ENCODE measurements at regions not wholly inside any gene's neighbourhood (a gene's known extent, or its start where the extent isn't known, plus 50 kb on each side); places are given as distances from the start of the nearest gene placed in this dataset.

DNA sequence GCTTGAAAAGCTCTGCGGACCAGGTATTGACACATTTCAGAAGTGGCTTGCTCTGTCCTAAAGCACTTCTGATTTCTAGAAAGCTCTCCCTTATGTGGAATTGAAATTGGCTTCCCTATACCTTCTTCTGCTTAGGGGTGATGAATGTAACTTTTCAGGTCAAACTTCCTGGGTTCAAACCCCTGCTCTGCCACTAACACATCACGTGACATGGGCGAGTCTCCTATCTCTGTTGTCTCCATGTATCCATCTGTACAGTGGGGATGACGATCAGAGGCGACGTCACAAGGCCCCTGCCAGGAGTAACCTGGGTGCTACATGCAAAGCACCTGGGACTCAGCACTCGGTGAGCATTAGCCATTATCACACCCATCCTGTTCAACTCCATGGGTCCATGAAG, 73.7 kb upstream of the PIWIL1 start:
- Histone ChIP-seq H3K9me3 (no peaks in the 10 kb centered on the region), H3K27me3 (no peaks in the 10 kb centered on the region), H3K36me3 (replicated peaks in 1 of 2; ENCODE audit: insufficient read depth in 1 of 2, low read depth in 2 of 2) (no peaks in the 10 kb centered on the region), H3K4me1 (no peaks in the 10 kb centered on the region), H3K27ac (no peak overlapping the region), H3K4me3 (no peak overlapping the region)
- 59 to 67% methylated on average over 7 of the region's 7 CpGs for WGBS, 2 donors
- DNase-seq, result no peak
- ATAC-seq, result no peak
- intact Hi-C loops (cut with DNase I), result no loop called here
- no peak for TF ChIP-seq POLR2A (IDR thresholded peaks at IDR 0.05)
- no peak for TF ChIP-seq CTCF (IDR thresholded peaks at IDR 0.05)

- Histone ChIP-seq H3K9me3 (no peaks in the 10 kb centered on the region), H3K36me3 (replicated peaks in 1 of 2; ENCODE audit: insufficient read depth in 1 of 2, low read depth in 2 of 2) (no peaks in the 10 kb centered on the region), H3K27me3 (no peaks in the 10 kb centered on the region), H3K4me3 (no peak overlapping the region), H3K27ac (no peak overlapping the region), H3K4me1 (no peaks in the 10 kb centered on the region)
- DNase-seq (no peak), ATAC-seq (no peak)
- TF ChIP-seq CTCF (IDR thresholded peaks at IDR 0.05), result no peak
- no peak for TF ChIP-seq POLR2A (IDR thresholded peaks at IDR 0.05)
- 41% methylated on average over 10 to 11 of the region's 11 CpGs for WGBS, 2 donors
- intact Hi-C loops (cut with DNase I), result no loop called here
Measured at GRCh38 chr12:130266751-130267150, 70.9 kb upstream of the PIWIL1 start.

- no peaks in the 10 kb centered on the region for H3K36me3 ChIP-seq (replicated peaks in 1 of 2; ENCODE audit: insufficient read depth in 1 of 2, low read depth in 2 of 2)
- no peaks in the 10 kb centered on the region for H3K9me3 ChIP-seq
- no peak for DNase-seq
- no peaks in the 10 kb centered on the region for H3K4me1 ChIP-seq
- no peaks in the 10 kb centered on the region for H3K27me3 ChIP-seq
- H3K27ac ChIP-seq, result no peak overlapping the region
- H3K4me3 ChIP-seq, result no peak overlapping the region
- WGBS, 2 donors, result 48 to 52% methylated on average over 9 of the region's 9 CpGs
- ATAC-seq, result no peak
- intact Hi-C loops (cut with DNase I), result no loop called here
- no peak for TF ChIP-seq CTCF (IDR thresholded peaks at IDR 0.05)
- no peak for TF ChIP-seq POLR2A (IDR thresholded peaks at IDR 0.05)
Measured at GRCh38 chr12:130280231-130280630, 57.5 kb upstream of the PIWIL1 start.

DNA sequence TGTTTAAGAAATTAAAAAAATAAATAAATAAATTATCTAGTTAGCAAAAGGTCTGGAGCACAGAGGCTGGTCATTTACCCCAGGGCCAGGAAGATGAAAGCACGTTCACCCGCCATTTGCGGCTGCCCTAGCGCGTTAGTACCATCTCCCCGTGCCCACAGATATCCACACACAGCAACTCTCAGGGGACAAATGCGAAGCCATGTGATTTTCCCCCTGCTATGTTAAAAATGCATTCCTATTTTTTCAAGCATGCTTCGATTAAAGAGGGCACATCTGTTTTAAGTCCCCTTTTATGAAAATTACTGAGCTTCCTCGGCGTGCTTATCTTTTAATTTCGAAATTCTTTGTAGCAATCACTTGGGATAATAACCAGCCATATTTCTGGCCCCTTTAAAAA, 56.9 kb upstream of the PIWIL1 start:
- Histone ChIP-seq H3K27me3 (no peaks in the 10 kb centered on the region), H3K36me3 (replicated peaks in 1 of 2; ENCODE audit: insufficient read depth in 1 of 2, low read depth in 2 of 2) (no peaks in the 10 kb centered on the region), H3K27ac (no peak overlapping the region), H3K9me3 (no peaks in the 10 kb centered on the region), H3K4me1 (no peaks in the 10 kb centered on the region), H3K4me3 (no peak overlapping the region)
- DNase-seq, result no peak
- ATAC-seq, result no peak
- no peak for TF ChIP-seq POLR2A (IDR thresholded peaks at IDR 0.05)
- TF ChIP-seq CTCF (IDR thresholded peaks at IDR 0.05), result no peak
- intact Hi-C loops (cut with DNase I), result no loop called here
- WGBS, 2 donors, result 57 to 59% methylated on average over 11 of the region's 11 CpGs

DNA sequence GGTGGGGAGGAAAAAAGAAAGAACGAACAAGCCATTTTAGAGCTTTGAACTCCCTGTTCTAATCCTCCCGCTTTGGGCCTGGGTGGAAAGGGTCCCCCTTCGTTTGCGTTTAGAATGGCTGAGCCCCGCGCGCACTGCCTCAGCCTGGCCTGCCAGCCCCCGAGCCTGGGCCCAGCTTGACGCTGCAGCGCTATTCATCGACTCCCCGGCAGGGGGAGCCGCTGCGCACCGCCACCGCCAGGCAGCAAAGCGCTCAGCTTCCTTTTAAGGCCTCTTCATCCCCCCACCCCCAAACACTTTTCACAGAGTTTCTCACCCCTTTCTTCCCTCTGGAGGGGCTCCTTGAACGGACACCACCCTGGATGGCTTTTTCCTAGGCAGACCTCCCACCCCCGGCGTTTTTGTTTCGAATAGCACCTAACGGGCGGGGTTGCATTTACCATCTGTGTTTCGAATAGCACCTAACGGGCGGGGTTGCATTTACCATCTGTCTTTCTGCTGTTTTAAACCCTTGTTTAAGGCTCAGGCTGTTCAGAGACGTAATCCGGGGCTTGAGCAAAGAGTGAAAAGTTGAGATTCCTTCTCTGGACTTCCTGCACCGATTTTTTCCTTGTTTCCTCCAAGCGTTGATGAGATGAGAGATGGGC, 56.4 kb upstream of the PIWIL1 start:
- H3K4me3 ChIP-seq, result no peak overlapping the region
- H3K9me3 ChIP-seq, result no peaks in the 10 kb centered on the region
- no peaks in the 10 kb centered on the region for H3K36me3 ChIP-seq (replicated peaks in 1 of 2; ENCODE audit: insufficient read depth in 1 of 2, low read depth in 2 of 2)
- H3K27me3 ChIP-seq, result no peaks in the 10 kb centered on the region
- H3K4me1 ChIP-seq, result no peaks in the 10 kb centered on the region
- peak; percentile 53 for ATAC-seq
- TF ChIP-seq CTCF (IDR thresholded peaks at IDR 0.05), result peak; percentile 51 to 80 (median 54)
- TF ChIP-seq POLR2A (IDR thresholded peaks at IDR 0.05), result no peak
- DNase-seq, result peak in 3 of 4 donors; percentile 6 to 38 (median 24)
- WGBS, 2 donors, result 36 to 38% methylated on average over 30 of the region's 30 CpGs
- intact Hi-C loops (cut with DNase I), result no loop called here
- H3K27ac ChIP-seq, result no peak overlapping the region
